ENCODE measurements at regions not wholly inside any gene's neighbourhood (a gene's known extent, or its start where the extent isn't known, plus 50 kb on each side); places are given as distances from the start of the nearest gene placed in this dataset.

- peak overlapping the region; percentile 82 for H3K4me3 ChIP-seq (ENCODE audit: low read length)
- no peaks in the 10 kb centered on the region for H3K36me3 ChIP-seq (replicated peaks; ENCODE audit: low read depth, low read length)
- peak overlapping the region; percentile 87 for H3K9ac ChIP-seq (ENCODE audit: low read length)
- peaks cover 24% of the 10 kb centered on the region for H3K4me1 ChIP-seq (ENCODE audit: low read length)
- H3K27me3 ChIP-seq (ENCODE audit: low read depth, low read length) = peaks cover 17% of the 10 kb centered on the region
- H3K4me2 ChIP-seq (ENCODE audit: low read length) = peak overlapping the region; percentile 100
- no peaks in the 10 kb centered on the region for H3K79me2 ChIP-seq (ENCODE audit: low read length)
- H4K20me1 ChIP-seq (ENCODE audit: insufficient read depth, low read length) = no peaks in the 10 kb centered on the region
- H3K27ac ChIP-seq (ENCODE audit: low read length) = no peak overlapping the region
- H3K9me3 ChIP-seq (ENCODE audit: insufficient read depth, low read length) = no peaks in the 10 kb centered on the region
- TF ChIP-seq EZH2phosphoT487 (IDR thresholded peaks at IDR 0.05; ENCODE audit: low read depth) (no peak), CTCF (IDR thresholded peaks at IDR 0.05; ENCODE audit: low read depth, low read length) (no peak)
- H2AFZ ChIP-seq (ENCODE audit: low read depth, low read length) = peak overlapping the region; percentile 89
Observed at GRCh38 chr2:64768491-64769005, 114.8 kb upstream of the SERTAD2 start.

- no peaks in the 10 kb centered on the region for H4K20me1 ChIP-seq (ENCODE audit: insufficient read depth, low read length)
- H2AFZ ChIP-seq (ENCODE audit: low read depth, low read length) = no peak overlapping the region
- no peak overlapping the region for H3K4me3 ChIP-seq (ENCODE audit: low read length)
- H3K79me2 ChIP-seq (ENCODE audit: low read length) = no peaks in the 10 kb centered on the region
- H3K9me3 ChIP-seq (ENCODE audit: insufficient read depth, low read length) = no peaks in the 10 kb centered on the region
- no peak overlapping the region for H3K4me2 ChIP-seq (ENCODE audit: low read length)
- H3K27ac ChIP-seq (ENCODE audit: low read length) = no peak overlapping the region
- TF ChIP-seq CTCF (IDR thresholded peaks at IDR 0.05; ENCODE audit: low read depth, low read length) (no peak), EZH2phosphoT487 (IDR thresholded peaks at IDR 0.05; ENCODE audit: low read depth) (no peak)
- H3K9ac ChIP-seq (ENCODE audit: low read length) = no peak overlapping the region
- peaks cover 15% of the 10 kb centered on the region for H3K27me3 ChIP-seq (ENCODE audit: low read depth, low read length)
- no peaks in the 10 kb centered on the region for H3K36me3 ChIP-seq (replicated peaks; ENCODE audit: low read depth, low read length)
- H3K4me1 ChIP-seq (ENCODE audit: low read length) = peaks cover 24% of the 10 kb centered on the region
Observed at GRCh38 chr2:64769392-64770044, 115.8 kb upstream of the SERTAD2 start.

- Histone ChIP-seq H3K27me3 (ENCODE audit: low read depth, low read length) (peaks cover 12% of the 10 kb centered on the region), H3K4me1 (ENCODE audit: low read length) (peaks cover 21% of the 10 kb centered on the region), H3K27ac (ENCODE audit: low read length) (no peak overlapping the region), H4K20me1 (ENCODE audit: insufficient read depth, low read length) (no peaks in the 10 kb centered on the region), H3K9ac (ENCODE audit: low read length) (no peak overlapping the region), H3K79me2 (ENCODE audit: low read length) (no peaks in the 10 kb centered on the region), H3K4me2 (ENCODE audit: low read length) (no peak overlapping the region), H3K36me3 (replicated peaks; ENCODE audit: low read depth, low read length) (no peaks in the 10 kb centered on the region), H3K4me3 (ENCODE audit: low read length) (no peak overlapping the region), H2AFZ (ENCODE audit: low read depth, low read length) (no peak overlapping the region), H3K9me3 (ENCODE audit: insufficient read depth, low read length) (peaks cover under 1% of the 10 kb centered on the region; the same call in 1 of the 2 replicates)
- no peak for TF ChIP-seq EZH2phosphoT487 (IDR thresholded peaks at IDR 0.05; ENCODE audit: low read depth)
- no peak for TF ChIP-seq CTCF (IDR thresholded peaks at IDR 0.05; ENCODE audit: low read depth, low read length)
Observed at GRCh38 chr2:64770137-64770780, 116.5 kb upstream of the SERTAD2 start.

GRCh38 chr2:64770781-64771334 is 117.1 kb upstream of the SERTAD2 start:
- no peak overlapping the region for H3K27ac ChIP-seq (ENCODE audit: low read length)
- no peak overlapping the region for H2AFZ ChIP-seq (ENCODE audit: low read depth, low read length)
- TF ChIP-seq CTCF (IDR thresholded peaks at IDR 0.05; ENCODE audit: low read depth, low read length) = no peak
- TF ChIP-seq EZH2phosphoT487 (IDR thresholded peaks at IDR 0.05; ENCODE audit: low read depth) = no peak
- H3K4me2 ChIP-seq (ENCODE audit: low read length) = no peak overlapping the region
- no peak overlapping the region for H3K4me3 ChIP-seq (ENCODE audit: low read length)
- H4K20me1 ChIP-seq (ENCODE audit: insufficient read depth, low read length) = no peaks in the 10 kb centered on the region
- peaks cover 12% of the 10 kb centered on the region for H3K27me3 ChIP-seq (ENCODE audit: low read depth, low read length)
- peaks cover 18% of the 10 kb centered on the region for H3K4me1 ChIP-seq (ENCODE audit: low read length)
- no peak overlapping the region for H3K9ac ChIP-seq (ENCODE audit: low read length)
- H3K9me3 ChIP-seq (ENCODE audit: insufficient read depth, low read length) = peaks cover 5% of the 10 kb centered on the region; the same call in 1 of the 2 replicates
- H3K36me3 ChIP-seq (replicated peaks; ENCODE audit: low read depth, low read length) = no peaks in the 10 kb centered on the region
- no peaks in the 10 kb centered on the region for H3K79me2 ChIP-seq (ENCODE audit: low read length)
